ENCODE measurements at regions not wholly inside any gene's neighbourhood (a gene's known extent, or its start where the extent isn't known, plus 50 kb on each side); places are given as distances from the start of the nearest gene placed in this dataset. TPM values are rescaled to one million over a fixed set of nuclear protein-coding genes. Genes with fewer than 3 reads are reported as not detected.

GRCh38 chr1:192949783-192950182 lies 109.4 kb downstream of the UCHL5 start:
- DNase-seq, result no peak

- no peak for DNase-seq
Measured at GRCh38 chr1:192950926-192951325, 108.2 kb downstream of the UCHL5 start.

- DNase-seq, result no peak
Measured at GRCh38 chr1:192951691-192952460, 107.3 kb downstream of the UCHL5 start.

GRCh38 chr1:192952646-192953045 lies 106.5 kb downstream of the UCHL5 start:
- no peak for DNase-seq

GRCh38 chr1:192954705-192955265 lies 104.4 kb downstream of the UCHL5 start:
- DNase-seq, result no peak

- no peak for DNase-seq
Measured at GRCh38 chr1:192958350-192958749, 100.8 kb downstream of the UCHL5 start.

- DNase-seq, result no peak
Measured at GRCh38 chr1:192958871-192959270, 100.3 kb downstream of the UCHL5 start.

GRCh38 chr1:192959657-192960186 lies 99.4 kb downstream of the UCHL5 start:
- no peak for DNase-seq

Small RNAs in the stretch of these regions (small RNA-seq; reads per million reads assigned to genes)
- gene RN7SKP126 (ENCODE audit: low replicate concordance), result not detected
